ENCODE measurements at regions not wholly inside any gene's neighbourhood (a gene's known extent, or its start where the extent isn't known, plus 50 kb on each side); places are given as distances from the start of the nearest gene placed in this dataset.

- DNase-seq, result no peak
These were observed 104.9 kb upstream of the PREP start for GRCh38 chr6:105507811-105508210.

GRCh38 chr6:105504706-105505105 lies 101.8 kb upstream of the PREP start:
- DNase-seq, result no peak

- DNase-seq, result no peak
These were observed 100.8 kb upstream of the PREP start for GRCh38 chr6:105503641-105504040.

GRCh38 chr6:105501826-105502344 lies 99.0 kb upstream of the PREP start:
- no peak for DNase-seq

GRCh38 chr6:105501246-105501645 lies 98.4 kb upstream of the PREP start:
- DNase-seq, result no peak

GRCh38 chr6:105500693-105501092 lies 97.8 kb upstream of the PREP start:
- DNase-seq, result no peak

GRCh38 chr6:105499931-105500330 lies 97.0 kb upstream of the PREP start:
- no peak for DNase-seq

GRCh38 chr6:105499136-105499870 lies 96.4 kb upstream of the PREP start:
- no peak for DNase-seq

- DNase-seq, result no peak
These were observed 94.7 kb upstream of the PREP start for GRCh38 chr6:105497549-105497948.

GRCh38 chr6:105495515-105495914 lies 92.6 kb upstream of the PREP start:
- DNase-seq, result no peak

- DNase-seq, result no peak
These were observed 91.8 kb upstream of the PREP start for GRCh38 chr6:105494688-105495087.

GRCh38 chr6:105493736-105494135 lies 90.9 kb upstream of the PREP start:
- DNase-seq, result no peak

GRCh38 chr6:105492706-105493673 lies 90.1 kb upstream of the PREP start:
- DNase-seq, result no peak

- DNase-seq, result no peak
These were observed 86.3 kb upstream of the PREP start for GRCh38 chr6:105489216-105489530.

- no peak for DNase-seq
These were observed 85.8 kb upstream of the PREP start for GRCh38 chr6:105488516-105489215.

GRCh38 chr6:105487040-105487790 lies 84.3 kb upstream of the PREP start:
- DNase-seq, result no peak

- no peak for DNase-seq
These were observed 82.6 kb upstream of the PREP start for GRCh38 chr6:105485456-105485855.

GRCh38 chr6:105484238-105485161 lies 81.6 kb upstream of the PREP start:
- no peak for DNase-seq

- no peak for DNase-seq
These were observed 80.6 kb upstream of the PREP start for GRCh38 chr6:105483492-105483891.

GRCh38 chr6:105482921-105483320 lies 80.0 kb upstream of the PREP start:
- DNase-seq, result no peak

- no peak for DNase-seq
These were observed 79.5 kb upstream of the PREP start for GRCh38 chr6:105482227-105482844.

All from activated CD8-positive, alpha-beta memory T cell treated with anti-CD3 and anti-CD28 coated beads, Interleukin-2, amount 50 U/mL, for 48 hours (primary cell).